CD4-positive, alpha-beta T cell (primary cell): ENCODE measurements at regions not wholly inside any gene's neighbourhood (a gene's known extent, or its start where the extent isn't known, plus 50 kb on each side); places are given as distances from the start of the nearest gene placed in this dataset.

Experiments
- ATAC-seq: fragments of 200-7000 bp; cut with Tn5 transposase; one replicate; pipeline ENCODE4 v1.10.0; 2022; ENCODE audit warnings: mild to moderate bottlenecking; ENCODE audit not compliant: poor library complexity
- CTCF ChIA-PET: fragments of 350-600 bp; sonication (Branson Sonifier 250); formaldehyde crosslinking; loops from one replicate; lab custom pipeline; 2021; ENCODE audit warnings: antibody characterized with exemption, inconsistent platforms; lab: Charles Lee
- POLR2A ChIA-PET: fragments of 350-600 bp; sonication (Branson Sonifier 250); formaldehyde crosslinking; loops from one replicate; lab custom pipeline; 2021; ENCODE audit warnings: antibody characterized with exemption, inconsistent platforms; lab: Charles Lee
- DNase-seq, 14 experiments: peaks; one replicate each; pipeline ENCODE4 v3.0.0-alpha.2; 2013 to 2020; ENCODE audit warnings: mixed read lengths in 2 of 14
- H3K27ac ChIP-seq, 2 donors: one replicate each; pipeline versions ENCODE4 v1.5.1 to v1.7.0; 2013; ENCODE audit warnings: low read length in 2 of 2, low read depth in 1 of 2, mild to moderate bottlenecking in 1 of 2
- H3K27me3 ChIP-seq, 2 experiments: 1 replicate in 1 of 2; 2 replicates in 1 of 2; pipeline versions ENCODE4 v1.6.1 to v1.7.0; 2013; ENCODE audit warnings: low read length in 2 of 2, control low read depth in 1 of 2, mild to moderate bottlenecking in 1 of 2, moderate library complexity in 1 of 2; ENCODE audit not compliant: insufficient read depth in 2 of 2, control insufficient read depth in 1 of 2
- H3K36me3 ChIP-seq: one replicate; pipeline ENCODE4 v1.6.1; 2013; ENCODE audit warnings: low read length, control low read depth; ENCODE audit not compliant: insufficient read depth
- H3K4me1 ChIP-seq: one replicate; pipeline ENCODE4 v1.6.1; 2013; ENCODE audit warnings: low read length, control low read depth; ENCODE audit not compliant: insufficient read depth
- H3K4me3 ChIP-seq: one replicate; pipeline ENCODE4 v1.5.1; 2013; ENCODE audit warnings: mild to moderate bottlenecking, low read length, moderate library complexity
- H3K9me3 ChIP-seq, 2 experiments: 1 replicate in 1 of 2; 2 replicates in 1 of 2; pipeline versions ENCODE4 v1.6.1 to v1.7.0; 2013; ENCODE audit warnings: low read length in 2 of 2, mild to moderate bottlenecking in 2 of 2, control low read depth in 1 of 2, moderate library complexity in 1 of 2; ENCODE audit not compliant: control insufficient read depth in 1 of 2, insufficient read depth in 1 of 2
- H3K27ac Mint-ChIP-seq: one replicate; pipeline ENCODE4 v1.8.0; 2020; ENCODE audit warnings: mixed read lengths
- H3K27me3 Mint-ChIP-seq: one replicate; pipeline ENCODE4 v1.8.0; 2021; ENCODE audit warnings: mixed read lengths
- H3K36me3 Mint-ChIP-seq: one replicate; pipeline ENCODE4 v1.8.0; 2021; ENCODE audit warnings: low read depth, mixed read lengths
- H3K4me1 Mint-ChIP-seq: one replicate; pipeline ENCODE4 v1.8.0; 2021; ENCODE audit warnings: low read depth, mixed read lengths
- H3K4me3 Mint-ChIP-seq: one replicate; pipeline ENCODE4 v1.8.0; 2020; ENCODE audit warnings: mild to moderate bottlenecking, mixed read lengths
- H3K9me3 Mint-ChIP-seq: one replicate; pipeline ENCODE4 v1.8.0; 2020; ENCODE audit warnings: mixed read lengths
- CTCF ChIP-seq: fragments of 200-600 bp; IDR thresholded peaks from one replicate; pipeline ENCODE4 v1.8.0; 2022; ENCODE audit warnings: antibody characterized with exemption, mild to moderate bottlenecking
- intact Hi-C, 2 experiments: fragments of 100-400 bp; cut with DNase I in 1 of 2; cut with micrococcal nuclease in 1 of 2; formaldehyde crosslinking; loops; one replicate each; pipeline versions ENCODE4 v1.15.1 to v1.9.0; 2023 to 2025; cut with DNase I, micrococcal nuclease

GRCh38 chr1:4528590-4528989, 125.8 kb upstream of the AJAP1 start:
- H3K36me3 ChIP-seq: no peaks in the 10 kb centered on the region
- H3K4me3 Mint-ChIP-seq: no peak overlapping the region
- CTCF ChIA-PET: no interaction called here
- no peak overlapping the region for H3K27ac Mint-ChIP-seq
- no peaks in the 10 kb centered on the region for H3K4me1 Mint-ChIP-seq
- POLR2A ChIA-PET: no interaction called here
- no peaks in the 10 kb centered on the region for H3K9me3 ChIP-seq
- no peaks in the 10 kb centered on the region for H3K9me3 Mint-ChIP-seq
- peaks cover 0 to 2% of the 10 kb centered on the region in 2 experiments for H3K27me3 ChIP-seq
- intact Hi-C loops: no loop called here
- TF ChIP-seq CTCF: no peak
- ATAC-seq (no peak), DNase-seq (no peak)
- H3K27me3 Mint-ChIP-seq: peaks cover 14% of the 10 kb centered on the region
- H3K36me3 Mint-ChIP-seq: no peaks in the 10 kb centered on the region
- H3K4me1 ChIP-seq: no peaks in the 10 kb centered on the region
- no peak overlapping the region for H3K4me3 ChIP-seq
- H3K27ac ChIP-seq: no peak overlapping the region

- no peaks in the 10 kb centered on the region for H3K4me1 ChIP-seq
- H3K9me3 ChIP-seq: no peaks in the 10 kb centered on the region
- DNase-seq (no peak), ATAC-seq (no peak)
- POLR2A ChIA-PET: no interaction called here
- no peaks in the 10 kb centered on the region for H3K36me3 Mint-ChIP-seq
- peaks cover 0 to 4% of the 10 kb centered on the region in 2 experiments for H3K27me3 ChIP-seq
- H3K27ac Mint-ChIP-seq: no peak overlapping the region
- H3K27me3 Mint-ChIP-seq: peaks cover 16% of the 10 kb centered on the region
- H3K4me3 Mint-ChIP-seq: no peak overlapping the region
- intact Hi-C loops: no loop called here
- CTCF ChIA-PET: no interaction called here
- no peaks in the 10 kb centered on the region for H3K4me1 Mint-ChIP-seq
- H3K4me3 ChIP-seq: no peak overlapping the region
- no peaks in the 10 kb centered on the region for H3K9me3 Mint-ChIP-seq
- no peak overlapping the region for H3K27ac ChIP-seq
- no peak for TF ChIP-seq CTCF
- H3K36me3 ChIP-seq: no peaks in the 10 kb centered on the region
Measured at GRCh38 chr1:4529446-4530165, 124.8 kb upstream of the AJAP1 start.

GRCh38 chr1:4530166-4530785, 124.1 kb upstream of the AJAP1 start:
- ChIA-PET POLR2A (no interaction called here), CTCF (no interaction called here)
- TF ChIP-seq CTCF: no peak
- H3K36me3 ChIP-seq: no peaks in the 10 kb centered on the region
- H3K4me3 Mint-ChIP-seq: no peak overlapping the region
- H3K36me3 Mint-ChIP-seq: no peaks in the 10 kb centered on the region
- no peak for DNase-seq
- H3K27ac ChIP-seq: no peak overlapping the region
- no peak overlapping the region for H3K4me3 ChIP-seq
- H3K4me1 ChIP-seq: no peaks in the 10 kb centered on the region
- no peaks in the 10 kb centered on the region for H3K9me3 Mint-ChIP-seq
- H3K27me3 Mint-ChIP-seq: peaks cover 16% of the 10 kb centered on the region
- peaks cover 0 to 4% of the 10 kb centered on the region in 2 experiments for H3K27me3 ChIP-seq
- no peaks in the 10 kb centered on the region for H3K9me3 ChIP-seq
- ATAC-seq: no peak
- intact Hi-C loops: no loop called here
- H3K4me1 Mint-ChIP-seq: no peaks in the 10 kb centered on the region
- no peak overlapping the region for H3K27ac Mint-ChIP-seq
